LNCAP (cell line): ENCODE measurements at regions not wholly inside any gene's neighbourhood (a gene's known extent, or its start where the extent isn't known, plus 50 kb on each side); places are given as distances from the start of the nearest gene placed in this dataset.

Experiments used
- CTCF ChIP-seq: fragments of 450-650 bp; IDR thresholded peaks from 2 replicates; pipeline ENCODE4 v1.5.1; 2017; ENCODE audit warnings: mild to moderate bottlenecking

GRCh38 chr9:23543419-23543818, 282.6 kb downstream of the ELAVL2 start:
- no peak for TF ChIP-seq CTCF

- no peak for TF ChIP-seq CTCF
These were observed 280.3 kb downstream of the ELAVL2 start for GRCh38 chr9:23545728-23546127.

GRCh38 chr9:23551311-23551721, 274.7 kb downstream of the ELAVL2 start:
- no peak for TF ChIP-seq CTCF

- no peak for TF ChIP-seq CTCF
These were observed 273.9 kb downstream of the ELAVL2 start for GRCh38 chr9:23551929-23552707.

DNA sequence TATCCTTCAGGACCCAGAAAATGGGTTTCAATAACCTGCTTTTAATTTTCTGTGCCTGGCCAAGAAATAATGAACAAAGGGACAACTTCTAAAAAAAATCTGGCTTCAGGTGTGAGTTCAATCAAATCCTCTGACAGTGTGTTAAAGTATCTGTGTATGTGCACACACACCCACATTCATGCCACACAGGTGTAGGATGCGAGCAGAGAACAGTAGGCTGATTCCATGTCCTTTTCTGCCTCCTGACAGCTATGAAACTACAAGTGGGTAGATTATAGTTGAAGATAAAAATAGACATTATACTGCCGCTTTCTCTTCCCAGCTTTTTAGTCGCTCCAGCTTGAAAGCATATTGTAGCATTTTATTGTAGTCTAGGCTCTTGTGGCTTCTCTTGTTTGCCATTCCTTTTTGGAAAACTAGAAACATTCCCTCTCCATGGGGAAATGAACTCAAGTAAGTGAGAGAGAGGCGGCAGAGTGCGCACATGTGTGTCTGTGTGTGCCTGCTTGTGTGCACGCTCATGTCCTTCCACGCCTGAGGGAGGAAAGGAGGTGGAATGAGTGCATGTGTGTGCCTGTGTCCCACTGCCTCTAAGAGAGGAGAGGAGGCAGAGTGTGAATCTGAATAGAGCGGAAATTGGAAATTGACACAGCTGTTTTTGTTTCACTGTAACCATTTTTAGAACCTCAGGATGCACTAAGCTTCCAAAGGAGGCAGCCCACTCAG, 273.0 kb downstream of the ELAVL2 start:
- TF ChIP-seq CTCF: no peak

- no peak for TF ChIP-seq CTCF
These were observed 271.4 kb downstream of the ELAVL2 start for GRCh38 chr9:23554686-23555085.

- TF ChIP-seq CTCF: no peak
These were observed 270.2 kb downstream of the ELAVL2 start for GRCh38 chr9:23555851-23556250.
